D721Med (cell line): ENCODE measurements at regions not wholly inside any gene's neighbourhood (a gene's known extent, or its start where the extent isn't known, plus 50 kb on each side); places are given as distances from the start of the nearest gene placed in this dataset.

Experiments
- DNase-seq: peaks from one replicate; pipeline ENCODE4 v3.0.0; 2011; ENCODE audit warnings: low spot score; ENCODE audit not compliant: insufficient read length
- FAIRE-seq: peaks from 2 replicates; lab custom pipeline; 2011; peaks lifted over from hg19 to GRCh38; lab: Jason Lieb, UNC
- CTCF ChIP-seq: IDR thresholded peaks from 2 replicates; pipeline ENCODE4 v1.5.1; 2012; ENCODE audit warnings: mild to moderate bottlenecking, control low read depth; ENCODE audit not compliant: insufficient read depth; ENCODE audit errors: missing control alignments

GRCh38 chr2:196288006-196288538 lies 116.7 kb upstream of the STK17B start:
- TF ChIP-seq CTCF = no peak
- FAIRE-seq = no peak

GRCh38 chr2:196289000-196289399 lies 117.6 kb upstream of the STK17B start:
- TF ChIP-seq CTCF = no peak
- FAIRE-seq = peak; percentile 56
- no peak for DNase-seq

More at GRCh38 chr2:196288006-196288538, 116.7 kb upstream of the STK17B start:
- DNase-seq = no peak

GRCh38 chr2:196290136-196290535 lies 118.8 kb upstream of the STK17B start:
- FAIRE-seq = no peak
- DNase-seq = no peak
- no peak for TF ChIP-seq CTCF

- no peak for DNase-seq
- FAIRE-seq = no peak
- no peak for TF ChIP-seq CTCF
Measured at GRCh38 chr2:196290569-196290968, 119.2 kb upstream of the STK17B start.

- no peak for TF ChIP-seq CTCF
- FAIRE-seq (no peak), DNase-seq (no peak)
Measured at GRCh38 chr2:196291426-196291825, 120.0 kb upstream of the STK17B start.

- DNase-seq (no peak), FAIRE-seq (no peak)
- TF ChIP-seq CTCF = no peak
Measured at GRCh38 chr2:196291873-196292800, 120.8 kb upstream of the STK17B start.
